Left lung (tissue), 4 donors: ENCODE measurements at regions not wholly inside any gene's neighbourhood (a gene's known extent, or its start where the extent isn't known, plus 50 kb on each side); places are given as distances from the start of the nearest gene placed in this dataset.

ENCODE experiments used
- ATAC-seq: fragments of 200-7000 bp; cut with Tn5 transposase; one replicate; pipeline ENCODE4 v1.9.1; 2020; ENCODE audit warnings: moderate library complexity
- DNase-seq, 4 donors: peaks; one replicate each; pipeline ENCODE4 v3.0.0-alpha.2; 2013 to 2020
- H3K27ac ChIP-seq, 2 donors: fragments of 200-600 bp; sonication (generic) in 1 of 2; one replicate each; pipeline versions ENCODE4 v1.5.0 to v1.8.0; 2020 to 2021
- H3K27me3 ChIP-seq, 2 donors: fragments of 200-600 bp; sonication (generic) in 1 of 2; one replicate each; pipeline versions ENCODE4 v1.5.0 to v1.8.0; 2020 to 2021
- H3K36me3 ChIP-seq, 2 donors: fragments of 200-600 bp; sonication (generic) in 1 of 2; one replicate each; pipeline versions ENCODE4 v1.5.0 to v1.8.0; 2020 to 2021
- H3K4me1 ChIP-seq, 2 donors: fragments of 200-600 bp; one replicate each; pipeline ENCODE4 v1.8.0; 2021
- H3K4me3 ChIP-seq, 2 donors: fragments of 200-600 bp; sonication (generic) in 1 of 2; one replicate each; pipeline versions ENCODE4 v1.5.0 to v1.8.0; 2020 to 2021; ENCODE audit warnings: mild to moderate bottlenecking in 1 of 2
- H3K9me3 ChIP-seq, 2 donors: fragments of 200-600 bp; sonication (generic) in 1 of 2; one replicate each; pipeline versions ENCODE4 v1.5.0 to v1.8.0; 2020 to 2021
- CTCF ChIP-seq, 2 donors: fragments of 200-600 bp; sonication (generic) in 1 of 2; IDR thresholded peaks; one replicate each; pipeline versions ENCODE4 v1.5.0 to v1.8.0; 2021; ENCODE audit warnings: antibody characterized with exemption in 2 of 2
- intact Hi-C, 2 donors: fragments of 100-400 bp; cut with DNase I; formaldehyde crosslinking; loops; one replicate each; pipeline versions ENCODE4 v1.11.2 to v1.14.2; 2022
- donor health status: DM: no; HTN: yes; CAD: no.
- donor health status: DM: no; HTN: no; CAD: no.

DNA sequence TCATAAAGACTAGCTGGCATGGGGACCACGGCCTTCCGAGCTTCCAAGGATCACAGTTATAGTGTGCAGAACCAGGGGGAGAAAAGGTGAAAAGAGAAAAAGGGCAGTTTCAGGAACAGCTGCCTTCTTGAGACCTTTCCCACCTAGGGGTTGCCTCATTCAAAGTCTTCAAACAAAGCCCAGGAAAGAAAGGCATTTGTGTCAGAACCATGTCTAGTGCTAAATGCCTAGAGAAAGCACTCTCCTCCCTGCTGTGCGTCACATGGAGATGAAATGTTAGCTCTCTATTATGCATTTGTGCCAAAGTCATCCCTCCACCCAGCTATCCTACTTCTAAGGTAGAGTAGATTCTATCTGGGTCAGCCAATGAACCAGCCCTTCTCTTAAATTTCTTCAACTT, 1037.3 kb upstream of the WWC1 start:
- Histone ChIP-seq H3K9me3 (no peaks in the 10 kb centered on the region), H3K4me3 (no peak overlapping the region), H3K4me1 (no peaks in the 10 kb centered on the region), H3K27me3 (no peaks in the 10 kb centered on the region), H3K27ac (no peak overlapping the region), H3K36me3 (no peaks in the 10 kb centered on the region)
- intact Hi-C loops = no loop called here
- no peak for TF ChIP-seq CTCF (IDR thresholded peaks at IDR 0.05)
- ATAC-seq (no peak), DNase-seq (no peak)

DNA sequence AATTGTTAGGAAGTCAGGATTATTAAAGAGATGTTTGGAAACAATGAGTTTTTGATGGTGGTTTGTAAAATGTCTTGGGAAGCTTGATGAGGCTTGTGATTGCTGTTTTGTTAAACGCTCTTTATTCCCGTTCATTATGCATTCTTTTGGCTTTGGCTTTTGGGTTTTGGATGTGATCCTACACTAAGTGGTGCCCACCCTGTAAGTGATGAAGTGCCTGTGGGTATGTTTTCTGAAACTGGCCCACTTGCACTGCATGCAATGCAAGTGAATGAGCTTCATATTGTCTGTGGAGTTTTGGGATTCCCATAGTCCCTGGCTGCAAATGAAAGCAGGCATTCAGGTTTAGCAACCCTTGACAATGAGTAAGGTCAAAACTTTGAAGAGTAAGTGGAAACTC, 1035.5 kb upstream of the WWC1 start:
- Histone ChIP-seq H3K27me3 (no peaks in the 10 kb centered on the region), H3K36me3 (no peaks in the 10 kb centered on the region), H3K4me1 (no peaks in the 10 kb centered on the region), H3K9me3 (no peaks in the 10 kb centered on the region), H3K4me3 (no peak overlapping the region), H3K27ac (no peak overlapping the region)
- ATAC-seq (no peak), DNase-seq (no peak)
- no peak for TF ChIP-seq CTCF (IDR thresholded peaks at IDR 0.05)
- intact Hi-C loops = no loop called here

- DNase-seq = no peak
- no peaks in the 10 kb centered on the region for H3K36me3 ChIP-seq
- no peaks in the 10 kb centered on the region for H3K9me3 ChIP-seq
- ATAC-seq = no peak
- intact Hi-C loops = no loop called here
- no peaks in the 10 kb centered on the region for H3K27me3 ChIP-seq
- TF ChIP-seq CTCF (IDR thresholded peaks at IDR 0.05) = no peak
- no peak overlapping the region for H3K4me3 ChIP-seq
- no peaks in the 10 kb centered on the region for H3K4me1 ChIP-seq
- H3K27ac ChIP-seq = no peak overlapping the region
Observed at GRCh38 chr5:167259806-167260205, 1031.6 kb upstream of the WWC1 start.

- no peak for ATAC-seq
- intact Hi-C loops = no loop called here
Observed at GRCh38 chr5:167261309-167262100, 1029.9 kb upstream of the WWC1 start.

DNA sequence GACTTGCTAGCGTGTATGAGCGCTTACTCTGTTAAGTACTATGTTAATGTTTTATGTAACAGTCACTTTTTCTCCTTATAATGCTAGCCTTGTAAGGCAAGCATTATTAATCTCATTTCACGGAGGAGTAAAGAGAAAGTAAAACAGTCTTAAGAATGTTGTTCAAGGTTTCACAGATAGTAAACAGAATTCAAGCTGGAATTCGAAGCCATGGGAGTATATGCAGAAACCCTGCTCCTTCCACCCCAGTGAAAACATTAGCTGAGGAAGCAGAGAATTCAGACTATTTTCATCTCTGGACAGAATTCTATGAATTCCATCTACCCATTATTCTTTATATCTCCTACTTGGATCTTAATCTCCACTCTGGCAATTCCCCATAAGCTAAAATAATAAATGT, 1028.3 kb upstream of the WWC1 start:
- Histone ChIP-seq H3K4me3 (no peak overlapping the region), H3K36me3 (no peaks in the 10 kb centered on the region), H3K27ac (no peak overlapping the region), H3K27me3 (no peaks in the 10 kb centered on the region), H3K9me3 (no peaks in the 10 kb centered on the region), H3K4me1 (no peaks in the 10 kb centered on the region)
- intact Hi-C loops = no loop called here
- DNase-seq (no peak), ATAC-seq (no peak)
- TF ChIP-seq CTCF (IDR thresholded peaks at IDR 0.05) = no peak

More at GRCh38 chr5:167261309-167262100, 1029.9 kb upstream of the WWC1 start:
- H3K36me3 ChIP-seq = no peaks in the 10 kb centered on the region
- TF ChIP-seq CTCF (IDR thresholded peaks at IDR 0.05) = no peak
- H3K27me3 ChIP-seq = no peaks in the 10 kb centered on the region
- no peaks in the 10 kb centered on the region for H3K4me1 ChIP-seq
- H3K27ac ChIP-seq = no peak overlapping the region
- no peaks in the 10 kb centered on the region for H3K9me3 ChIP-seq
- H3K4me3 ChIP-seq = no peak overlapping the region
- no peak for DNase-seq
